Neural cell (in vitro differentiated cells): ENCODE measurements at regions not wholly inside any gene's neighbourhood (a gene's known extent, or its start where the extent isn't known, plus 50 kb on each side); places are given as distances from the start of the nearest gene placed in this dataset.

ENCODE experiments used
- H2AFZ ChIP-seq: fragments of 200-600, 300-800 bp; sonication (generic), shearing (Covaris generic); 2 replicates; pipeline ENCODE4 v1.6.0; 2014; ENCODE audit warnings: low read depth, mild to moderate bottlenecking, antibody characterized with exemption, low read length, moderate library complexity
- H3F3A ChIP-seq: fragments of 200-600 bp; shearing (Covaris generic); 2 replicates; pipeline ENCODE4 v1.6.1; 2016; ENCODE audit warnings: mild to moderate bottlenecking, moderate library complexity, mixed read lengths, antibody characterized with exemption, low read length; ENCODE audit not compliant: insufficient read depth, poor library complexity, severe bottlenecking
- H3K27ac ChIP-seq: fragments of 200-600, 300-800 bp; sonication (generic), shearing (Covaris generic); 2 replicates; pipeline ENCODE4 v1.5.1; 2014; ENCODE audit warnings: mild to moderate bottlenecking, low read length, moderate library complexity
- H3K27me3 ChIP-seq: fragments of 300-800, 200-600 bp; sonication (generic), shearing (Covaris generic); 2 replicates; pipeline ENCODE4 v1.6.0; 2014; ENCODE audit warnings: mild to moderate bottlenecking, low read depth, low read length, moderate library complexity; ENCODE audit not compliant: insufficient read depth
- H3K36me3 ChIP-seq: fragments of 300-800, 200-600 bp; sonication (generic), shearing (Covaris generic); 2 replicates; pipeline ENCODE4 v1.5.1; 2014; ENCODE audit warnings: mild to moderate bottlenecking, antibody characterized with exemption, low read length, moderate library complexity; ENCODE audit not compliant: insufficient read depth
- H3K4me2 ChIP-seq: fragments of 300-800, 200-600 bp; sonication (generic), shearing (Covaris generic); 2 replicates; pipeline ENCODE4 v1.6.0; 2014; ENCODE audit warnings: mild to moderate bottlenecking, low read length
- H3K4me3 ChIP-seq: fragments of 300-800, 200-600 bp; sonication (generic), shearing (Covaris generic); 2 replicates; pipeline ENCODE4 v1.5.1; 2014; ENCODE audit warnings: mild to moderate bottlenecking, low read length, moderate library complexity
- H3K79me2 ChIP-seq: fragments of 200-600 bp; shearing (Covaris generic); replicated peaks from 2 replicates; pipeline ENCODE4 v1.6.0; 2014; ENCODE audit warnings: mild to moderate bottlenecking, low read length, moderate library complexity; ENCODE audit not compliant: insufficient read depth
- H3K9ac ChIP-seq: fragments of 300-800, 200-600 bp; sonication (generic), shearing (Covaris generic); 2 replicates; pipeline ENCODE4 v1.6.1; 2016; ENCODE audit warnings: mild to moderate bottlenecking, low read length, mixed read lengths
- H3K9me2 ChIP-seq: fragments of 200-600 bp; shearing (Covaris generic); 2 replicates; pipeline ENCODE4 v1.6.1; 2016; ENCODE audit warnings: mild to moderate bottlenecking, low read length, mixed read lengths; ENCODE audit not compliant: insufficient read depth
- H3K9me3 ChIP-seq: fragments of 200-600, 300-800 bp; sonication (generic), shearing (Covaris generic); 2 replicates; pipeline ENCODE4 v1.6.1; 2016; ENCODE audit warnings: mild to moderate bottlenecking, mixed run types, low read length, moderate library complexity, mixed read lengths
- H4K20me1 ChIP-seq: fragments of 200-600 bp; shearing (Covaris generic); 2 replicates; pipeline ENCODE4 v1.6.1; 2016; ENCODE audit warnings: mild to moderate bottlenecking, mixed run types; ENCODE audit not compliant: insufficient read depth
- CTCF ChIP-seq: fragments of 450-650 bp; IDR thresholded peaks from 2 replicates; pipeline ENCODE4 v1.5.1; 2014; ENCODE audit warnings: antibody characterized with exemption, mild to moderate bottlenecking, moderate library complexity; ENCODE audit not compliant: poor library complexity, severe bottlenecking
- EP300 ChIP-seq: fragments of 450-650 bp; conservative IDR thresholded peaks from 2 replicates; pipeline ENCODE4 v1.6.1; 2014; ENCODE audit warnings: antibody characterized with exemption, mild to moderate bottlenecking, moderate library complexity; ENCODE audit not compliant: poor library complexity, severe bottlenecking
- EZH2 ChIP-seq: fragments of 200-600, 300-800 bp; shearing (Covaris generic), sonication (generic); IDR thresholded peaks from 2 replicates; pipeline ENCODE4 v1.6.1; 2014; ENCODE audit warnings: antibody characterized with exemption, low read length, borderline replicate concordance, mild to moderate bottlenecking; ENCODE audit not compliant: insufficient read depth, poor library complexity, severe bottlenecking
- MXI1 ChIP-seq: fragments of 450-650 bp; conservative IDR thresholded peaks from 2 replicates; pipeline ENCODE4 v1.6.1; 2014; ENCODE audit warnings: antibody characterized with exemption, mild to moderate bottlenecking; ENCODE audit not compliant: poor library complexity, severe bottlenecking
- POLR2AphosphoS5 ChIP-seq: IDR thresholded peaks from 2 replicates; pipeline ENCODE4 v1.6.1; 2012
- RAD21 ChIP-seq: fragments of 450-650 bp; conservative IDR thresholded peaks from 2 replicates; pipeline ENCODE4 v1.6.1; 2014; ENCODE audit warnings: antibody characterized with exemption, mild to moderate bottlenecking, moderate library complexity
- REST ChIP-seq: IDR thresholded peaks from 2 replicates; pipeline ENCODE4 v1.6.1; 2012; ENCODE audit warnings: borderline replicate concordance
- SMC3 ChIP-seq: fragments of 450-650 bp; conservative IDR thresholded peaks from 2 replicates; pipeline ENCODE4 v1.6.1; 2014; ENCODE audit warnings: antibody characterized with exemption, mild to moderate bottlenecking, moderate library complexity; ENCODE audit not compliant: poor library complexity
- TAF1 ChIP-seq: IDR thresholded peaks from 2 replicates; pipeline ENCODE4 v1.6.1; 2012; ENCODE audit warnings: low read depth

DNA sequence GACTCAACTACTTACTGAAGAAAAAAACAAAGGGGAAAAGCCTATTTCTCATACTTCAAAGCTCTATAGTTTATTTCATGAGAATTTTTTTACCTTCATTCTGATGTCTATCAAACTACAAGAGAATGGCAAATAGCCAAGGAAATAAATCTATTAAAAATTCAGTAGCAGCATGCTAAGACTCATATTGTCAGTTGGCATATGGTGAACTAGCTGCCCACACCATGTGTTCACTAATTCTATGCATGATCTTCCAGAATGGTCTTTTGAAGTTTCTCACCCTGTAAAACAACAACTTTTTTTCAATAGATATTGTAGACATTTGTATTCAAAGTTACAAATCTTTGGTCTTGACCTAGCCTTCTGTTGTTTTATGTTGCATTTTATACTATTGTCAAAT is 386.2 kb downstream of the RSL24D1 start:
- H3K4me2 ChIP-seq: no peak overlapping the region

GRCh38 chr15:54810031-54810430 is 386.7 kb downstream of the RSL24D1 start:
- Histone ChIP-seq H3K9me2 (no peaks in the 10 kb centered on the region), H3K9me3 (no peaks in the 10 kb centered on the region), H3F3A (no peaks in the 10 kb centered on the region), H3K9ac (no peak overlapping the region), H3K36me3 (no peaks in the 10 kb centered on the region), H3K4me2 (no peak overlapping the region), H4K20me1 (no peaks in the 10 kb centered on the region), H3K4me3 (no peak overlapping the region), H3K27me3 (no peaks in the 10 kb centered on the region), H2AFZ (no peak overlapping the region), H3K27ac (no peak overlapping the region), H3K79me2 (no peaks in the 10 kb centered on the region)
- TF ChIP-seq TAF1: no peak
- no peak for TF ChIP-seq RAD21
- TF ChIP-seq SMC3: no peak
- TF ChIP-seq POLR2AphosphoS5: no peak
- no peak for TF ChIP-seq MXI1
- no peak for TF ChIP-seq CTCF
- no peak for TF ChIP-seq EZH2
- no peak for TF ChIP-seq REST
- TF ChIP-seq EP300: no peak

More for the DNA sequence above, 386.2 kb downstream of the RSL24D1 start:
- Histone ChIP-seq H3F3A (no peaks in the 10 kb centered on the region), H3K79me2 (no peaks in the 10 kb centered on the region), H3K36me3 (no peaks in the 10 kb centered on the region), H3K9ac (no peak overlapping the region), H4K20me1 (no peaks in the 10 kb centered on the region), H3K4me3 (no peak overlapping the region), H3K9me3 (no peaks in the 10 kb centered on the region), H2AFZ (no peak overlapping the region), H3K27ac (no peak overlapping the region), H3K9me2 (no peaks in the 10 kb centered on the region), H3K27me3 (no peaks in the 10 kb centered on the region)
- TF ChIP-seq MXI1 (no peak), SMC3 (no peak), CTCF (no peak), REST (no peak)
